Thyroid gland (tissue), 4 donors: ENCODE measurements at regions not wholly inside any gene's neighbourhood (a gene's known extent, or its start where the extent isn't known, plus 50 kb on each side); places are given as distances from the start of the nearest gene placed in this dataset.

Experiments
- DNase-seq, 2 donors: peaks; one replicate each; pipeline ENCODE4 v3.0.0-alpha.2; 2019
- H3K27ac ChIP-seq, 3 donors: fragments of 200-600 bp; sonication (generic); 1 replicate in 2 of 3; 2 replicates in 1 of 3; pipeline ENCODE4 v1.5.1; 2016 to 2019; ENCODE audit warnings: mild to moderate bottlenecking in 1 of 3, moderate library complexity in 1 of 3
- H3K27me3 ChIP-seq: fragments of 200-600 bp; sonication (generic); one replicate; pipeline ENCODE4 v1.5.1; 2019
- H3K36me3 ChIP-seq, 2 donors: fragments of 200-600 bp; sonication (generic); one replicate each; pipeline ENCODE4 v1.5.1; 2016 to 2019
- H3K4me1 ChIP-seq, 2 donors: fragments of 200-600 bp; sonication (generic); one replicate each; pipeline ENCODE4 v1.5.1; 2017 to 2019
- H3K4me3 ChIP-seq, 3 donors: fragments of 200-600 bp; sonication (generic); replicated peaks in 1 of 3; 1 replicate in 2 of 3; 2 replicates in 1 of 3; pipeline ENCODE4 v1.5.1; 2016; ENCODE audit warnings: mild to moderate bottlenecking in 1 of 3
- H3K9me3 ChIP-seq: fragments of 200-600 bp; sonication (generic); one replicate; pipeline ENCODE4 v1.5.1; 2017
- POLR2A ChIP-seq, 2 donors: fragments of 450-650 bp; IDR thresholded peaks; one replicate each; pipeline ENCODE4 v1.6.1; 2017; ENCODE audit warnings: antibody characterized with exemption in 2 of 2, mild to moderate bottlenecking in 2 of 2, moderate library complexity in 1 of 2
- WGBS, 2 donors: methylation state at CpG; one replicate each; pipeline ENCODE4 v1.1.5; 2017; 5-methylcytosine and 5-hydroxymethylcytosine counted together
- intact Hi-C: fragments of 100-400 bp; cut with DNase I; formaldehyde crosslinking; loops from one replicate; pipeline ENCODE4 v1.15.1; 2023
- TF ChIP-seq, protein P1 (sequence below), 6 experiments: fragments of 200-600 bp in 3 of 6; fragments of 450-650 bp in 3 of 6; sonication (generic) in 3 of 6; IDR thresholded peaks; one replicate each; pipeline ENCODE4 v1.5.1; 2016 to 2019; ENCODE audit warnings: antibody characterized with exemption in 6 of 6, mild to moderate bottlenecking in 2 of 6, inconsistent platforms in 1 of 6, moderate library complexity in 1 of 6

DNA sequence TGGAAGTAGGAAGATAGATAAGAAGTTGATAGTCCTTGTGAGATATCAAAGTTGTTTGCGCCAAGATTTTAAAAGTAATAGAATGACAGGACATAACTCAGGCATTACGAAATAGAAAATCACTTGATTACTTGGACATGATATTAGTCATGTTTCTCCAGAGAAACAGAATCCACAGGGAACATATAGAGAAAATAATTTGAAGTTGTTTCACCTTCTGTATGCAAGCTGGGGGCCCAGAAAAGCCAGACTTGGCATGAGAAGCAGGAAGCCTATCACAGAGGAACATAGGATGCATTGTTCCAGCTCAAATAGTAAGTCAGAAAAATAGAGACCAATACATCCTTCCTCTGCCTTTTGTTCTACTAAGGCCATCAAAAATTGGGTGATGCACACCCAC is 715.9 kb downstream of the TECRL start:
- intact Hi-C loops, result no loop called here
- Histone ChIP-seq H3K36me3 (no peaks in the 10 kb centered on the region), H3K27me3 (no peaks in the 10 kb centered on the region), H3K27ac (no peak overlapping the region), H3K4me1 (no peaks in the 10 kb centered on the region), H3K9me3 (no peaks in the 10 kb centered on the region), H3K4me3 (no peak overlapping the region)
- no peak for DNase-seq
- TF ChIP-seq POLR2A (IDR thresholded peaks at IDR 0.05), result no peak
- TF ChIP-seq, protein P1, sequence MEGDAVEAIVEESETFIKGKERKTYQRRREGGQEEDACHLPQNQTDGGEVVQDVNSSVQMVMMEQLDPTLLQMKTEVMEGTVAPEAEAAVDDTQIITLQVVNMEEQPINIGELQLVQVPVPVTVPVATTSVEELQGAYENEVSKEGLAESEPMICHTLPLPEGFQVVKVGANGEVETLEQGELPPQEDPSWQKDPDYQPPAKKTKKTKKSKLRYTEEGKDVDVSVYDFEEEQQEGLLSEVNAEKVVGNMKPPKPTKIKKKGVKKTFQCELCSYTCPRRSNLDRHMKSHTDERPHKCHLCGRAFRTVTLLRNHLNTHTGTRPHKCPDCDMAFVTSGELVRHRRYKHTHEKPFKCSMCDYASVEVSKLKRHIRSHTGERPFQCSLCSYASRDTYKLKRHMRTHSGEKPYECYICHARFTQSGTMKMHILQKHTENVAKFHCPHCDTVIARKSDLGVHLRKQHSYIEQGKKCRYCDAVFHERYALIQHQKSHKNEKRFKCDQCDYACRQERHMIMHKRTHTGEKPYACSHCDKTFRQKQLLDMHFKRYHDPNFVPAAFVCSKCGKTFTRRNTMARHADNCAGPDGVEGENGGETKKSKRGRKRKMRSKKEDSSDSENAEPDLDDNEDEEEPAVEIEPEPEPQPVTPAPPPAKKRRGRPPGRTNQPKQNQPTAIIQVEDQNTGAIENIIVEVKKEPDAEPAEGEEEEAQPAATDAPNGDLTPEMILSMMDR (IDR thresholded peaks at IDR 0.05), result no peak
- WGBS, 2 donors, result 81 to 87% methylated on average over 2 of the region's 2 CpGs

- H3K9me3 ChIP-seq, result no peaks in the 10 kb centered on the region
- H3K4me3 ChIP-seq, result no peak overlapping the region
- intact Hi-C loops, result no loop called here
- H3K27ac ChIP-seq, result no peak overlapping the region
- no peak for DNase-seq
- no peaks in the 10 kb centered on the region for H3K4me1 ChIP-seq
- whole genome bisulfite sequencing, 2 donors, result 77 to 79% methylated on average over 3 of the region's 3 CpGs
- H3K27me3 ChIP-seq, result no peaks in the 10 kb centered on the region
- TF ChIP-seq, protein P1 (IDR thresholded peaks at IDR 0.05), result no peak
- no peak for TF ChIP-seq POLR2A (IDR thresholded peaks at IDR 0.05)
- no peaks in the 10 kb centered on the region for H3K36me3 ChIP-seq
Measured at GRCh38 chr4:63678358-63678931, 730.8 kb downstream of the TECRL start.

DNA sequence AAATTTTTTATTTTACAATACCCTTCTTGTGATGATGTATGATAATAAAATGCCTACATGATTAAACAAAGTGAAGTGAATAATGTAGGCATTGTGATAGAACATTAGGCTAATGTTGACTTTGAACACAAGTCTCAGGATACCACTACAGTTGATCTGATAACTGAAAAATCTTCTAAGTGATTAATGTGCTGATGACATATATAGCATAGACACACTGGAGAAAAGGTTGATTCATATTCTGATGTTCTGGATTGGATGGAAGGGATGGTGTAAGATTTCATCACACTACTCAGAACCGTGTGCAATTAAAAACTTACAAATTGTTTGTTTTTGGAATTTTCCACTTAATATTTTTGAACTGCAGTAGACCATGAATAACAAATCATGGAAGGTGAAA is 738.5 kb downstream of the TECRL start:
- Histone ChIP-seq H3K9me3 (no peaks in the 10 kb centered on the region), H3K4me3 (no peak overlapping the region), H3K27ac (no peak overlapping the region), H3K4me1 (no peaks in the 10 kb centered on the region), H3K27me3 (no peaks in the 10 kb centered on the region), H3K36me3 (no peaks in the 10 kb centered on the region)
- DNase-seq, result no peak
- TF ChIP-seq POLR2A (IDR thresholded peaks at IDR 0.05), result no peak
- TF ChIP-seq, protein P1 (IDR thresholded peaks at IDR 0.05), result no peak
- WGBS, 2 donors, result 46 to 51% methylated on average over 1 of the region's 1 CpG
- intact Hi-C loops, result no loop called here

DNA sequence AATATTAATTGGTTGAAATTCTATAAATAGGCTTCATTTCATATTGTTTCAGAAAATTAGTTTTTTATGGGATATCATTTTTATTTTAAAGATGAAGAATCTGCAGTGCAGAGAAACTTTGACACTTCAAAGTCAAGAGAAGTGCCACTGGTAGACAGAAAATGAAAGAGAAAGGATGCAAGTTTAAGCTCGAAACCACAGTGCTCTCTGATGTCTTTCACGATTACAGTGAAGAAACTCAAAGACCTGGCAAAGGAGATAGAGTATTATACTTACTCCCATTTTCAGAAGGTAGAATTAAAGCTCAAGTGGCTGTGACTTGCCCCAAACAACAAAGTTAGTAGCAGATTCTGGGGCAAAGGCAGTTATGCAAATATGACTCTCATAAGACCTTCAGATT is 745.4 kb downstream of the TECRL start:
- Histone ChIP-seq H3K27me3 (no peaks in the 10 kb centered on the region), H3K9me3 (no peaks in the 10 kb centered on the region), H3K27ac (no peak overlapping the region), H3K36me3 (no peaks in the 10 kb centered on the region), H3K4me1 (no peaks in the 10 kb centered on the region), H3K4me3 (no peak overlapping the region)
- intact Hi-C loops, result no loop called here
- TF ChIP-seq, protein P1 (IDR thresholded peaks at IDR 0.05), result no peak
- no peak for TF ChIP-seq POLR2A (IDR thresholded peaks at IDR 0.05)
- 92% methylated on average over 2 of the region's 2 CpGs for WGBS, 2 donors
- no peak for DNase-seq

DNA sequence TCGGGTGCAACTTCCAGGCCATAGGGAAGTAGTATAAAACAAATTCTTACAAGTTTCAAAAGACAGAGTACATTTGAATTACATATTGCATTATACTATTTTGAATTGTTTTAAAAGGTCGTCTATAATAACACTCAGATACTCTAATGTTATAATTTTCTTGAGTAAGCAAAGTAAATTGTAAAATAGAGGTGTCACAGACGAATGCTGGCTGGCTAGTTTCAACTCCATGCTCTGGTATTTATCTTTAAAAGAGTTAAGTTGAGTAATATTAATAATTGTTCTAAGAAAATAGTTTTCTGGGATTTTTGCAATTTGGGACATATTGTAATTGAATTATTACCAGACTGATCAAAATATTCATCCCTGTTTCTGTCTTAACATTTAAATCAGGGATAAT is 764.9 kb downstream of the TECRL start:
- H3K36me3 ChIP-seq, result no peaks in the 10 kb centered on the region
- intact Hi-C loops, result no loop called here
- no peak for DNase-seq
- no peaks in the 10 kb centered on the region for H3K9me3 ChIP-seq
- no peak for TF ChIP-seq POLR2A (IDR thresholded peaks at IDR 0.05)
- TF ChIP-seq, protein P1 (IDR thresholded peaks at IDR 0.05), result no peak
- H3K4me1 ChIP-seq, result no peaks in the 10 kb centered on the region
- no peak overlapping the region for H3K27ac ChIP-seq
- WGBS, 2 donors, result 73 to 77% methylated on average over 3 of the region's 3 CpGs
- H3K4me3 ChIP-seq, result no peak overlapping the region
- no peaks in the 10 kb centered on the region for H3K27me3 ChIP-seq
